Right lobe of liver (tissue), 4 donors: ENCODE measurements at regions not wholly inside any gene's neighbourhood (a gene's known extent, or its start where the extent isn't known, plus 50 kb on each side); places are given as distances from the start of the nearest gene placed in this dataset.

Experiments used
- CTCF ChIP-seq, 4 donors: fragments of 200-600 bp in 3 of 4; fragments of 450-650 bp in 1 of 4; IDR thresholded peaks; one replicate each; pipeline versions ENCODE4 v1.5.1 to v1.8.0; 2016 to 2022; ENCODE audit warnings: antibody characterized with exemption in 4 of 4, mild to moderate bottlenecking in 2 of 4
- POLR2A ChIP-seq: fragments of 450-650 bp; IDR thresholded peaks from one replicate; pipeline ENCODE4 v1.6.1; 2017; ENCODE audit warnings: antibody characterized with exemption, mild to moderate bottlenecking
- donor health status: DM: no; HTN: no; CAD: no.
- donor health status: DM: no; HTN: no; CAD: no.
- donor health status: DM: no; HTN: yes; CAD: no.

GRCh38 chr9:88934876-88935535 lies 56.3 kb upstream of the S1PR3 start:
- no peak for TF ChIP-seq CTCF (IDR thresholded peaks at IDR 0.05)
- TF ChIP-seq POLR2A: no peak
